Kidney epithelial cell (primary cell): ENCODE measurements at regions not wholly inside any gene's neighbourhood (a gene's known extent, or its start where the extent isn't known, plus 50 kb on each side); places are given as distances from the start of the nearest gene placed in this dataset.

Experiments used
- DNase-seq: peaks from one replicate; pipeline ENCODE4 v3.0.0-alpha.2; 2010; ENCODE audit warnings: low read depth
- H3K27me3 ChIP-seq: 2 replicates; pipeline ENCODE4 v1.6.0; 2011; ENCODE audit warnings: low read length; ENCODE audit not compliant: control insufficient read depth, insufficient read depth
- H3K36me3 ChIP-seq: 2 replicates; pipeline ENCODE4 v1.5.1; 2011; ENCODE audit warnings: low read length; ENCODE audit not compliant: control insufficient read depth, insufficient read depth
- H3K4me3 ChIP-seq: 2 replicates; pipeline ENCODE4 v1.5.1; 2011; ENCODE audit warnings: low read depth, mild to moderate bottlenecking, control low read depth, low read length
- CTCF ChIP-seq: IDR thresholded peaks from 2 replicates; pipeline ENCODE4 v1.5.1; 2011; ENCODE audit warnings: mild to moderate bottlenecking, moderate library complexity, low read length, control low read depth, inconsistent platforms; ENCODE audit not compliant: insufficient read depth, poor library complexity, severe bottlenecking

- Histone ChIP-seq H3K36me3 (no peaks in the 10 kb centered on the region), H3K27me3 (peaks cover 13% of the 10 kb centered on the region), H3K4me3 (no peak overlapping the region)
- TF ChIP-seq CTCF = no peak
- no peak for DNase-seq
These were observed 99.4 kb downstream of the CRYAA start for GRCh38 chr21:43268086-43268803.

- peaks cover 13% of the 10 kb centered on the region for H3K27me3 ChIP-seq
- no peak for DNase-seq
- no peak overlapping the region for H3K4me3 ChIP-seq
- no peak for TF ChIP-seq CTCF
- no peaks in the 10 kb centered on the region for H3K36me3 ChIP-seq
These were observed 98.7 kb downstream of the CRYAA start for GRCh38 chr21:43267391-43268085.

GRCh38 chr21:43266534-43266933, 97.7 kb downstream of the CRYAA start:
- no peak for TF ChIP-seq CTCF
- Histone ChIP-seq H3K36me3 (no peaks in the 10 kb centered on the region), H3K4me3 (no peak overlapping the region), H3K27me3 (peaks cover 9% of the 10 kb centered on the region)
- no peak for DNase-seq

DNA sequence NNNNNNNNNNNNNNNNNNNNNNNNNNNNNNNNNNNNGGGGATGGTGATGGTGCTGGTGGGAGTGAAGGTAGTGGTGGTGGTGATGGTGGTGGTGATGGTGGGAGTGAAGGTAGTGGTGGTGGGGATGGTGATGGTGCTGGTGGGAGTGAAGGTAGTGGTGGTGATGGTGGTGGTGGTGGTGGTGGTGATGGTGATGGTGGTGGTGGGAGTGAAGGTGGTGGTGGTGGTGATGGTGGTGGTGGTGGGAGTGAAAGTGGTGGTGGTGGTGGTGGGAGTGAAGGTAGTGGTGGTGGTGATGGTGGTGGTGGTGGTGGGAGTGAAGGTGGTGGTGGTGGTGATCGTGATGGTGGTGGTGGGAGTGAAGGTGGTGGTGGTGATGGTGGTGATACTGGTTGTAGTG, 93.6 kb downstream of the CRYAA start:
- no peak for TF ChIP-seq CTCF
- DNase-seq = no peak
- Histone ChIP-seq H3K36me3 (no peaks in the 10 kb centered on the region), H3K27me3 (no peaks in the 10 kb centered on the region), H3K4me3 (no peak overlapping the region)
